Fibroblast of lung (primary cell): ENCODE measurements at regions not wholly inside any gene's neighbourhood (a gene's known extent, or its start where the extent isn't known, plus 50 kb on each side); places are given as distances from the start of the nearest gene placed in this dataset.

Experiments
- DNase-seq, 2 donors: peaks; one replicate each; pipeline versions ENCODE4 v3.0.0 to v3.0.0-alpha.2; 2010; ENCODE audit warnings: low read depth in 2 of 2
- H2AFZ ChIP-seq: 2 replicates; pipeline ENCODE4 v1.5.1; 2012; ENCODE audit warnings: low read length, control low read depth, inconsistent platforms
- H3K27ac ChIP-seq: 2 replicates; pipeline ENCODE4 v1.5.1; 2011; ENCODE audit warnings: low read length, control low read depth; ENCODE audit not compliant: insufficient read depth
- H3K27me3 ChIP-seq: 2 replicates; pipeline ENCODE4 v1.5.1; 2011; ENCODE audit warnings: mild to moderate bottlenecking, low read length; ENCODE audit not compliant: control insufficient read depth, insufficient read depth
- H3K36me3 ChIP-seq: 2 replicates; pipeline ENCODE4 v1.5.1; 2011; ENCODE audit warnings: low read length; ENCODE audit not compliant: control insufficient read depth, insufficient read depth
- H3K4me1 ChIP-seq: 2 replicates; pipeline ENCODE4 v1.5.1; 2011; ENCODE audit warnings: low read length; ENCODE audit not compliant: control insufficient read depth, insufficient read depth; ENCODE audit errors: extremely low read depth
- H3K4me2 ChIP-seq: 2 replicates; pipeline ENCODE4 v1.5.1; 2011; ENCODE audit warnings: low read length, control low read depth; ENCODE audit not compliant: insufficient read depth; ENCODE audit errors: extremely low read depth
- H3K4me3 ChIP-seq, 4 experiments: fragments of 200-600 bp in 1 of 4; sonication (generic) in 1 of 4; replicated peaks in 1 of 4; 2 replicates each; pipeline ENCODE4 v1.5.1; 2011 to 2016; ENCODE audit warnings: low read length in 4 of 4, low read depth in 3 of 4, mild to moderate bottlenecking in 3 of 4, control low read depth in 2 of 4, inconsistent platforms in 1 of 4, mixed read lengths in 1 of 4; ENCODE audit not compliant: insufficient read depth in 1 of 4; ENCODE audit errors: control extremely low read depth in 1 of 4
- H3K79me2 ChIP-seq: 2 replicates; pipeline ENCODE4 v1.5.1; 2012; ENCODE audit warnings: mild to moderate bottlenecking, low read length, inconsistent platforms; ENCODE audit not compliant: control insufficient read depth, insufficient read depth
- H3K9ac ChIP-seq: 2 replicates; pipeline ENCODE4 v1.5.1; 2011; ENCODE audit warnings: mild to moderate bottlenecking, low read length, control low read depth; ENCODE audit not compliant: insufficient read depth
- H3K9me3 ChIP-seq: 2 replicates; pipeline ENCODE4 v1.5.1; 2012; ENCODE audit warnings: low read depth, low read length; ENCODE audit not compliant: control insufficient read depth, insufficient read depth
- H4K20me1 ChIP-seq: 2 replicates; pipeline ENCODE4 v1.5.1; 2011; ENCODE audit warnings: low read length; ENCODE audit not compliant: control insufficient read depth, insufficient read depth; ENCODE audit errors: extremely low read depth
- CTCF ChIP-seq, 2 donors: IDR thresholded peaks in 1 of 2; conservative IDR thresholded peaks in 1 of 2; 1 replicate in 1 of 2; 2 replicates in 1 of 2; pipeline ENCODE4 v1.5.1; 2011 to 2012; ENCODE audit warnings: low read length in 2 of 2, control low read depth in 1 of 2, inconsistent platforms in 1 of 2, low read depth in 1 of 2, mild to moderate bottlenecking in 1 of 2
- EZH2 ChIP-seq: IDR thresholded peaks from 2 replicates; pipeline ENCODE4 v1.5.1; 2012; ENCODE audit warnings: low read length, control low read depth, mild to moderate bottlenecking; ENCODE audit errors: missing control alignments

GRCh38 chr9:19698960-19699359 lies 89.9 kb downstream of the SLC24A2 start:
- Histone ChIP-seq H2AFZ (no peak overlapping the region), H3K4me3 (no peak overlapping the region), H3K27me3 (no peaks in the 10 kb centered on the region), H3K9me3 (no peaks in the 10 kb centered on the region), H3K79me2 (no peaks in the 10 kb centered on the region), H3K4me2 (no peak overlapping the region), H3K27ac (no peak overlapping the region), H3K4me1 (no peaks in the 10 kb centered on the region), H4K20me1 (no peaks in the 10 kb centered on the region), H3K9ac (no peak overlapping the region), H3K36me3 (no peaks in the 10 kb centered on the region)
- DNase-seq = no peak
- TF ChIP-seq EZH2 = no peak
- TF ChIP-seq CTCF (conservative IDR thresholded peaks at IDR 0.05 in 1 of 2, IDR thresholded peaks at IDR 0.05 in 1 of 2; ENCODE audit: low read depth in 1 of 2, low read length in 2 of 2) = no peak

- H3K4me3 ChIP-seq = no peak overlapping the region
- H3K4me2 ChIP-seq = no peak overlapping the region
Measured at GRCh38 chr9:19694601-19695000, 94.2 kb downstream of the SLC24A2 start.

GRCh38 chr9:19690128-19690527 lies 98.7 kb downstream of the SLC24A2 start:
- H3K9me3 ChIP-seq = no peaks in the 10 kb centered on the region
- no peak overlapping the region for H2AFZ ChIP-seq
- H3K4me1 ChIP-seq = no peaks in the 10 kb centered on the region
- no peak overlapping the region for H3K4me2 ChIP-seq
- H3K4me3 ChIP-seq = no peak overlapping the region
- DNase-seq = peak; percentile 2 to 18
- H3K9ac ChIP-seq = no peak overlapping the region
- H3K27me3 ChIP-seq = no peaks in the 10 kb centered on the region
- no peaks in the 10 kb centered on the region for H3K36me3 ChIP-seq
- TF ChIP-seq EZH2 = no peak
- TF ChIP-seq CTCF (conservative IDR thresholded peaks at IDR 0.05 in 1 of 2, IDR thresholded peaks at IDR 0.05 in 1 of 2; ENCODE audit: low read depth in 1 of 2, low read length in 2 of 2) = no peak
- H4K20me1 ChIP-seq = no peaks in the 10 kb centered on the region
- no peak overlapping the region for H3K27ac ChIP-seq
- H3K79me2 ChIP-seq = no peaks in the 10 kb centered on the region

More at GRCh38 chr9:19694601-19695000, 94.2 kb downstream of the SLC24A2 start:
- H3K9ac ChIP-seq = no peak overlapping the region
- H3K27me3 ChIP-seq = no peaks in the 10 kb centered on the region
- H2AFZ ChIP-seq = no peak overlapping the region
- H3K27ac ChIP-seq = no peak overlapping the region
- H4K20me1 ChIP-seq = no peaks in the 10 kb centered on the region
- H3K9me3 ChIP-seq = no peaks in the 10 kb centered on the region
- no peak for DNase-seq
- TF ChIP-seq CTCF (conservative IDR thresholded peaks at IDR 0.05 in 1 of 2, IDR thresholded peaks at IDR 0.05 in 1 of 2; ENCODE audit: low read depth in 1 of 2, low read length in 2 of 2) = no peak
- TF ChIP-seq EZH2 = no peak
- no peaks in the 10 kb centered on the region for H3K79me2 ChIP-seq
- no peaks in the 10 kb centered on the region for H3K36me3 ChIP-seq
- H3K4me1 ChIP-seq = no peaks in the 10 kb centered on the region
